GM23248 (cell line): ENCODE measurements at regions not wholly inside any gene's neighbourhood (a gene's known extent, or its start where the extent isn't known, plus 50 kb on each side); places are given as distances from the start of the nearest gene placed in this dataset.

ENCODE experiments used
- EZH2 ChIP-seq: fragments of 200-600 bp; sonication (generic); IDR thresholded peaks from 2 replicates; pipeline ENCODE4 v1.6.1; 2018; ENCODE audit warnings: antibody characterized with exemption, mild to moderate bottlenecking; ENCODE audit not compliant: insufficient read depth, poor library complexity, severe bottlenecking
- EZH2phosphoT487 ChIP-seq: fragments of 200-600 bp; sonication (generic); IDR thresholded peaks from 2 replicates; pipeline ENCODE4 v1.6.1; 2018; ENCODE audit warnings: antibody characterized with exemption, moderate library complexity, mild to moderate bottlenecking, low read depth; ENCODE audit not compliant: insufficient read depth

- no peak for TF ChIP-seq EZH2phosphoT487
- TF ChIP-seq EZH2 = no peak
Observed at GRCh38 chr14:87153391-87153790, 839.6 kb downstream of the GALC start.
